Spleen (tissue), 11 donors: ENCODE measurements at regions not wholly inside any gene's neighbourhood (a gene's known extent, or its start where the extent isn't known, plus 50 kb on each side); places are given as distances from the start of the nearest gene placed in this dataset.
A peak's percentile ranks its signal among the peaks of the same experiment; 100 is the strongest.
"Not testable (repeated sequence)": the region's sequence is repeated elsewhere in the genome, so short reads cannot be mapped to it uniquely, and the experiment has no call there.

Experiments
- DNase-seq: peaks from one replicate; pipeline ENCODE4 v3.0.0-alpha.2; 2020
- H3K27ac ChIP-seq, 8 donors: fragments of 200-600 bp; sonication (generic) in 7 of 8; 1 replicate in 4 of 8; 2 replicates in 4 of 8; pipeline versions ENCODE4 v1.5.0 to v1.8.0; 2016 to 2021; ENCODE audit warnings: inconsistent platforms in 4 of 8, mild to moderate bottlenecking in 4 of 8, moderate library complexity in 1 of 8
- H3K27me3 ChIP-seq, 7 donors: fragments of 200-600 bp; sonication (generic) in 6 of 7; replicated peaks in 1 of 7; 1 replicate in 4 of 7; 2 replicates in 3 of 7; pipeline versions ENCODE4 v1.5.0 to v1.8.0; 2016 to 2021; ENCODE audit warnings: inconsistent platforms in 3 of 7, mild to moderate bottlenecking in 1 of 7
- H3K36me3 ChIP-seq, 6 donors: fragments of 200-600 bp; sonication (generic) in 5 of 6; 1 replicate in 4 of 6; 2 replicates in 2 of 6; pipeline versions ENCODE4 v1.5.0 to v1.8.0; 2016 to 2021; ENCODE audit warnings: inconsistent platforms in 2 of 6
- H3K4me1 ChIP-seq, 6 donors: fragments of 200-600 bp; sonication (generic) in 5 of 6; 1 replicate in 3 of 6; 2 replicates in 3 of 6; pipeline versions ENCODE4 v1.5.0 to v1.8.0; 2016 to 2021; ENCODE audit warnings: inconsistent platforms in 3 of 6
- H3K4me3 ChIP-seq, 8 donors: fragments of 200-600 bp; sonication (generic) in 7 of 8; 1 replicate in 4 of 8; 2 replicates in 4 of 8; pipeline versions ENCODE4 v1.5.0 to v1.8.0; 2016 to 2021; ENCODE audit warnings: inconsistent platforms in 4 of 8, mild to moderate bottlenecking in 4 of 8, moderate library complexity in 2 of 8
- H3K9me3 ChIP-seq, 8 donors: fragments of 200-600 bp; sonication (generic) in 7 of 8; 1 replicate in 4 of 8; 2 replicates in 4 of 8; pipeline versions ENCODE4 v1.5.0 to v1.8.0; 2016 to 2021; ENCODE audit warnings: inconsistent platforms in 4 of 8
- CTCF ChIP-seq, 11 experiments: fragments of 200-600 bp in 7 of 11; fragments of 450-650 bp in 4 of 11; sonication (generic) in 4 of 11; IDR thresholded peaks in 8 of 11; conservative IDR thresholded peaks in 3 of 11; 1 replicate in 7 of 11; 2 replicates in 4 of 11; pipeline versions ENCODE4 v1.4.0 to v1.8.0; 2016 to 2021; ENCODE audit warnings: antibody characterized with exemption in 11 of 11, inconsistent platforms in 4 of 11, mild to moderate bottlenecking in 1 of 11
- POLR2A ChIP-seq, 3 donors: fragments of 450-650 bp; IDR thresholded peaks; one replicate each; pipeline ENCODE4 v1.5.1; 2017; ENCODE audit warnings: antibody characterized with exemption in 3 of 3, mild to moderate bottlenecking in 1 of 3
- POLR2AphosphoS5 ChIP-seq, 3 donors: sonication (generic); formaldehyde crosslinking; IDR thresholded peaks; one replicate each; pipeline ENCODE4 v1.5.1; 2017; ENCODE audit warnings: antibody characterized with exemption in 3 of 3
- WGBS, 5 donors: extraction: QIAGEN DNeasy Blood & Tissue Kit in 3 of 5; methylation state at CpG; one replicate each; pipeline versions ENCODE4 v1.1.5 to v1.1.7; 2013 to 2018; 5-methylcytosine and 5-hydroxymethylcytosine counted together
- intact Hi-C: fragments of 100-400 bp; cut with DNase I; formaldehyde crosslinking; loops from one replicate; pipeline ENCODE4 v1.15.0; 2023; ENCODE audit warnings: low total_unique reads
- donor health status: healthy with polysubstance abuse.
- donor health status: DM: no; HTN: no; CAD: no; lungs with moderate emphysema.
- donor health status: DM: no; HTN: no; CAD: no.
- donor health status: Bipolar disorder and iron deficiency.
- donor health status: healthy.
- donor health status: DM: no; HTN: no; CAD: no.
- donor health status: DM: yes; HTN: yes; CAD: no.

DNA sequence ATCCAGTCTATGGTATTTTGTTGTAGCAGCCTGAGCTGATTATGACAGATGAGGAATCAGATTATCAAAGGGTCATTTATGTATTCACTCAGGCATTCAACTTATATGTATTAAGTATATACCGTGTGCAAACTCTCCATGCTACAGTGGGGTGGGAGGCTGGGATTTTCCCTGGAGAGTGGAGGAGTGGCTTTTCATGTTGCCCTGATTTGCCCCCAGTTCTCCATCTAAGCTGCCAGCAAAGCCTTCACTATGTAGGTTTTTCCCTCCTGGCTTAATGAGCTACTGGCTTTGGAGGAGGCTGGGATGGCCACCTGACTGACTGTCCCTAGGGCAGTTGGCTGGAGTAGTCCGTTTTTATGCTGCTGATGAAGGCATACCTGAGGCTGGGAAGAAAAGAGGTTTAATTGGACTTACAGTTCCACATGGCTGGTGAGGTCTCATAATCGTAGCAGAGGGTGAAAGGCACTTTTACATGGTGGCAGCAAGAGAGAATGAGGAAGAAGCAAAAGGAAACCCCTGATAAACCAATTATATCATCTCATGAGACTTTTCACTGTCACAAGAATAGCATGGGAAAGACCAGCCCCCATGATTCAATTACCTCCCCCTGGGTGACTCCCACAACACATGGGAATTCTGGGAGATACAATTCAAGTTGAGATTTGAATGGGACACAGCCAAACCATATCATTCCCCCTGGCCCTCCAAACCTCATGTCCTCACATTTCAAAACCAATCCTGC, 253.9 kb downstream of the RPLP1 start:
- 73 to 89% (median 84%) methylated on average over 3 of the region's 3 CpGs for WGBS, 5 donors
- no peak for DNase-seq
- H3K27me3 ChIP-seq: peaks cover 0 to 1% (median 0%) of the 10 kb centered on the region in 7 donors
- H3K4me1 ChIP-seq: no peaks in the 10 kb centered on the region
- intact Hi-C loops: no loop called here
- no peak overlapping the region for H3K27ac ChIP-seq
- TF ChIP-seq POLR2AphosphoS5 (IDR thresholded peaks at IDR 0.05) (no peak), POLR2A (IDR thresholded peaks at IDR 0.05) (no peak), CTCF (IDR thresholded peaks at IDR 0.05 in 8 of 11, conservative IDR thresholded peaks at IDR 0.05 in 3 of 11) (no peak)
- H3K36me3 ChIP-seq: no peaks in the 10 kb centered on the region
- H3K9me3 ChIP-seq: peaks cover 3 to 33% (median 19%) of the 10 kb centered on the region in 8 donors
- H3K4me3 ChIP-seq: no peak overlapping the region

DNA sequence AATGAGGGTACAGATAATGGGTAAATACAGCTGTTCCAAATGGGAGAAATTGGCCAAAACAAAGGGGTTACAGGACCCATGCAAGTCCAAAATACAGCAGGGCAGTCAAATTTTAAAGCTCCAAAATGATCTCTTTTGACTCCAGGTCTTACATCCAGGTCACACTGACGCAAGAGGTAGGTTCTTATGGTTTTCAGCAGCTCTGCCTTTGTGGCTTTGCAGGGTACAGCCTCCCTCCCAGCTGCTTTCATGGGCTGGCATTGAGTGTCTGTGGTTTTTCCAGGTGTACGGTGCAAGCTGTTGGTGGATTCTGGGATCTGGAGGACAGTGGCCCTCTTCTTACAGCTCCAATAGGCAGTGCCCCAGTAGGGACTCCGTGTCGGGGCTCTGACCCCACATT, 254.6 kb downstream of the RPLP1 start:
- H3K4me1 ChIP-seq, H3K27me3 ChIP-seq, intact Hi-C loops, H3K36me3 ChIP-seq, H3K4me3 ChIP-seq, DNase-seq, H3K27ac ChIP-seq: not testable (repeated sequence)
- H3K9me3 ChIP-seq: peaks cover 3 to 33% (median 19%) of the 10 kb centered on the region in 8 donors
- 85 to 95% (median 92%) methylated on average over 4 of the region's 4 CpGs for WGBS, 5 donors

- H3K36me3 ChIP-seq, DNase-seq, H3K4me3 ChIP-seq, H3K27me3 ChIP-seq, intact Hi-C loops, H3K27ac ChIP-seq: not testable (repeated sequence)
- H3K4me1 ChIP-seq: peaks cover 0 to 16% (median 12%) of the 10 kb centered on the region in 6 donors
- H3K9me3 ChIP-seq: peaks cover 3 to 33% (median 19%) of the 10 kb centered on the region in 8 donors
- WGBS, 5 donors: 90 to 96% (median 93%) methylated on average over 3 of the region's 3 CpGs
Measured at GRCh38 chr15:69708436-69709122, 256.0 kb downstream of the RPLP1 start.

GRCh38 chr15:69712991-69713390, 260.4 kb downstream of the RPLP1 start:
- no peak for TF ChIP-seq CTCF (IDR thresholded peaks at IDR 0.05 in 8 of 11, conservative IDR thresholded peaks at IDR 0.05 in 3 of 11)
- no peak for TF ChIP-seq POLR2AphosphoS5 (IDR thresholded peaks at IDR 0.05)
- no peak for TF ChIP-seq POLR2A (IDR thresholded peaks at IDR 0.05)
- Histone ChIP-seq H3K9me3 (peaks cover 3 to 17% (median 14%) of the 10 kb centered on the region in 8 donors), H3K27me3 (peaks cover 0 to 3% (median 0%) of the 10 kb centered on the region in 7 donors), H3K4me1 (peaks cover 0 to 57% (median 31%) of the 10 kb centered on the region in 6 donors), H3K27ac (peak overlapping the region in 7 of 8 donors; percentile 55 to 83 (median 64)), H3K36me3 (no peaks in the 10 kb centered on the region), H3K4me3 (no peak overlapping the region)
- intact Hi-C loops: no loop called here
- 79 to 89% (median 80%) methylated on average over 2 of the region's 2 CpGs for WGBS, 5 donors
- no peak for DNase-seq
